AG09309 (cell line): ENCODE measurements at regions not wholly inside any gene's neighbourhood (a gene's known extent, or its start where the extent isn't known, plus 50 kb on each side); places are given as distances from the start of the nearest gene placed in this dataset.

Experiments used
- DNase-seq: peaks from one replicate; pipeline ENCODE4 v3.0.0-alpha.2; 2010; ENCODE audit warnings: low read depth
- H3K4me3 ChIP-seq: 2 replicates; pipeline ENCODE4 v1.5.1; 2011; ENCODE audit warnings: mild to moderate bottlenecking, low read depth, low read length, moderate library complexity; ENCODE audit not compliant: control insufficient read depth
- CTCF ChIP-seq: IDR thresholded peaks from 2 replicates; pipeline ENCODE4 v1.5.1; 2011; ENCODE audit warnings: mild to moderate bottlenecking, low read depth, low read length, inconsistent platforms; ENCODE audit not compliant: insufficient read depth, control insufficient read depth; ENCODE audit errors: missing control alignments

- TF ChIP-seq CTCF = no peak
- DNase-seq = no peak
- H3K4me3 ChIP-seq = no peak overlapping the region
Observed at GRCh38 chr6:140320081-140321080, 945.9 kb upstream of the CITED2 start.

GRCh38 chr6:140319209-140319608 is 944.8 kb upstream of the CITED2 start:
- no peak overlapping the region for H3K4me3 ChIP-seq
- no peak for TF ChIP-seq CTCF
- peak; percentile 10 for DNase-seq

GRCh38 chr6:140318408-140318807 is 944.0 kb upstream of the CITED2 start:
- TF ChIP-seq CTCF = no peak
- H3K4me3 ChIP-seq = no peak overlapping the region
- no peak for DNase-seq

GRCh38 chr6:140317950-140318349 is 943.5 kb upstream of the CITED2 start:
- TF ChIP-seq CTCF = no peak
- DNase-seq = no peak
- no peak overlapping the region for H3K4me3 ChIP-seq

- no peak for DNase-seq
- no peak for TF ChIP-seq CTCF
- no peak overlapping the region for H3K4me3 ChIP-seq
Observed at GRCh38 chr6:140316966-140317365, 942.5 kb upstream of the CITED2 start.

GRCh38 chr6:140314682-140315081 is 940.2 kb upstream of the CITED2 start:
- H3K4me3 ChIP-seq = no peak overlapping the region
- TF ChIP-seq CTCF = no peak
- DNase-seq = no peak

GRCh38 chr6:140311146-140311545 is 936.7 kb upstream of the CITED2 start:
- no peak for TF ChIP-seq CTCF
- H3K4me3 ChIP-seq = no peak overlapping the region
- peak; percentile 2 for DNase-seq
